IPS-NIHi7 (cell line): ENCODE measurements at regions not wholly inside any gene's neighbourhood (a gene's known extent, or its start where the extent isn't known, plus 50 kb on each side); places are given as distances from the start of the nearest gene placed in this dataset.
"Not testable (repeated sequence)": the region's sequence is repeated elsewhere in the genome, so short reads cannot be mapped to it uniquely, and the experiment has no call there.

Source experiments
- DNase-seq: peaks from one replicate; pipeline ENCODE4 v3.0.0; 2012; ENCODE audit warnings: mixed read lengths; ENCODE audit errors: extremely low spot score

DNA sequence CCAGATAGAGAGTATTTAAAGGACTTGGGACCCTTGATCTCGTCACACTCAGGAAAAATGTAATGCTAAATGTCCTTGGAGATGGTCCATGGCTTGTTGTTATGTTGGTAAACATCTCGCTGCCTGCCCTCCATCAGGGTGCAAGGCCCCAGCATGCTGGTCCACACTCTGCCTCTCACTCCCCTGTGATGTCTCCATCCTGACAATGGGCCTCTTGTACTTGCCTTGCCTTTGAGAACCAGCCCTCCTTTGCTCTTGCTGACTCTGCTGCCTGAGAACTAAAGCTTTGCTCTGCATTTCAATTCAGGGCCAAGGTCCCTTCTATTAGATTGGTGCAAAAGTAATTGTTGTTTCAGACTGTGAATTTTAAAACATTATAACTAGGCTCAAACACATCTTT is 131.0 kb upstream of the LMNTD1 start:
- no peak for DNase-seq

DNA sequence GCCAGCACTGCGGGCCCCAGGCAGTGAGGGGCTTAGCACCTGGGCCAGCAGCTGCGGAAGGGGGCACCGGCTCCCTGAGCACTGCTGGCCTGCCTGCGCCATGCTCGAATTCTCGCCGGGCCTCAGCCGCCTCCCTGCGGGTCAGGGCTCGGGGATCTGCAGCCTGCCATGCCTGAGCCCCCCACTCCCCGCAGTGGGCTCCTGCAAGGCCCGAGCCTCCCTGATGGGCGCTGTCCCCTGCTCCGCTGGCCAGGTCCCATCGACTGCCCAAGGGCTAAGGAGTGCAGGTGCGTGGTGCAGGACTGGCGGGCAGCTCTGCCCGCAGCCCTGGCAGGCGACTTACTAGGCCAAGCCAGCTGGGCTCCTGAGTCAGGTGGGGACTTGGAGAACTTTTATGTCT is 133.3 kb upstream of the LMNTD1 start:
- no peak for DNase-seq

DNA sequence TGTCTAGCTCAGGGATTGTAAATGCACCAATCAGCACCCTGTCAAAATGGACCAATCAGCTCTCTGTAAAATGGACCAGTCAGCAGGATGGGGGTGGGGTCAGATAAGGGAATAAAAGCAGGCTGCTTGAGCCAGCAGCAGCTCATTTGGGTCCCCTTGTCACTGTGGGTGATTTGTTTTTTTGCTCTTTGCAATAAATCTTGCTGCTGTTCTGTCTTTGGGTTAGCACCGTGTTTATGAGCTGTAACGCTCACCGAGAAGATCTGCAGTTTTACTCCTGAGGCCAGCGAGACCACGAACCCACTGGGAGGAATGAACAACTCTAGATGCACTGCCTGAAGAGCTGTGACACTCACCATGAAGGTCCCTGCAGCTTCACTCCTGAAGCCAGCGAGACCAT is 134.1 kb upstream of the LMNTD1 start:
- no peak for DNase-seq

DNA sequence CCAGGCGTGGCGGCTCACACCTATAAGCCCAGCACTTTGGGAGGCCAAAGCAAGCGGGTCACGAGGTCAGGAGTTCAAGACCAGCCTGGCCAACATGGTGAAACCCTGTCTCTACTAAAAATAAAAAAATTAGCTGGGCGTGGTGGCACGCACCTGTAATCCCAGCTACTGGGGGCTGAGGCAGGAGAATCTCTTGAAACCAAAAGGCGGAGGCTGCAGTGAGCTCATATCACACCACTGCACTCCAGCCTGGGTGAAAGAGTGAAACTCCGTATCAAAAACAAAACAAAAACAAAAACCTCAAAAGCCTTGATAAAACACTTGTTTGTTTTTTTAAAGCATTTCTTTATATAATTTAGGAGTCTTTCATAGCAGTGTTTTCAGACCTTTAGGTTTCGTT is 135.8 kb upstream of the LMNTD1 start:
- not testable (repeated sequence) for DNase-seq

DNA sequence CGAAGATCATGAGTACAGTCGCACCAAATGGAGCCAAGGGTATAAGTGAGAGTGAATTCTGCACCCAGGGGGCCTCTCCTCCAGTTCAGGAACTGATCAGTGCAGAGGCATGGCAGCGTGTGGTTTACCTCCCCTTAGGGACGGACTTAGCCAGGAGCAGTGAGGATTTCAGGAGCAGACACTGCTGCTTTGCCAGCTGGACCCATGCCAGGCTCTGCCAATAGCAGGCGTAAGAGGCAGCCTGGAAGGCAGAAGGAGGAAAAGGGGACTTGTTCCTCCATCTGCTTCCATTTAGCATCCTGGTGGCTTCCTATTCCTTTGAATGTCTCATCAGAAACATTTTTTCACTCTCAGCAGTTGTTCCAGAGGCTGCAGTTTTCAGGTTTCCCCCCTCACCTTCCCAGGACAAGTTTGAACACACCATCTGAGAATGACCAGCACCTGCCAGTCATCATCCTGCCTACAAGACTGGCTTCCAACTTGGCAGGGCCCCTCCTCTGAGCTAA is 137.0 kb upstream of the LMNTD1 start:
- DNase-seq = no peak

DNA sequence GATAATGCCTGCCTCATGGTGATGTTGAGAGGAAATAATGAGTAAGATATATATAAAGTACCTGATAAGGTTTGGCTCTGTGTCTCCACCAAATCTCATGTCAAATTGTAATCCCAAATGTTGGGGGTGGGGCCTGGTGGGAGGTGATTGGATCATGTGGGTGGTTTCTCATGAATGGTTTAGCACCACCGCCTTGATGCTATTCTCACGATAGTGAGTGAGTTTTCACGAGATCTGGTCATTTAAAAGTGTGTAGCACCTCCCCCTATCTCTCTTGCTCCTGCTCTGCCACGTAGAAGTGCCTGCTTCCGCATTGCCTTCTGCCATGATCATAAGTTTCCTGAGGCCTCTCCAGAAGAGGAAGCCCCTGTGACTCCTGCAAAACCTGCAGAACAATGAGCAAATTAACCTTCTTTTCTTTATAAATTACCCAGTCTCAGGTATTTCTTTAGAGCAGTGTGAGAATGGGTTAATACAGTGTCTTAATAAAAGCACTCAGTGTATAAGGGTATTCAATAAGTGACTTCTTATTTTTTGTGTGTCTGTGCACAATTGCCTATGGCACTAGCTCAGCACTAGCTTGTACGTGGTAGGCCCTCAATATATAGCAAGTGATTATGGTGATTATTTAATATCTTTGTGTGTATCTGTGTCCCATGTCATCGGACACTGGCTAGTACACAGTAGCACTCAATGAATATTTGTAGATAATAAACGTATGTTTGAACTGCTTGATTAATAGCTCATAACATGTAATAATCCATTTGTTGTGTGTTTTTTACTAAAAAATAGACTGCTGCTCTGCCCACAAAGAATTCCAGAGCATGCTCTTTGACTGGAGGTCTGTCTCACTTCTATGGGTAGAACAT is 138.1 kb upstream of the LMNTD1 start:
- DNase-seq = no peak

DNA sequence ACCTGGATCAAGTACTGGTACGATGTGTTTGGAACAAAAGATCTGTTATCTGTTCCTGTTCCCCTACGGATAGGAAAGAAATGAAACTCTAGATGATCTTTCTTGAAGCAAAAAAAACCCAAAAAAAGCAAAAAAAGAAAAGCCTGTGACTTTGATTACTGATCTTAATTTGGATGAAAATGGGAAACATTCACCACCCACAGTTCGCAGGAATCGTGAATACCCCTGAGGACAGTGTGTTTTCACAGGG is 138.7 kb upstream of the LMNTD1 start:
- no peak for DNase-seq

DNA sequence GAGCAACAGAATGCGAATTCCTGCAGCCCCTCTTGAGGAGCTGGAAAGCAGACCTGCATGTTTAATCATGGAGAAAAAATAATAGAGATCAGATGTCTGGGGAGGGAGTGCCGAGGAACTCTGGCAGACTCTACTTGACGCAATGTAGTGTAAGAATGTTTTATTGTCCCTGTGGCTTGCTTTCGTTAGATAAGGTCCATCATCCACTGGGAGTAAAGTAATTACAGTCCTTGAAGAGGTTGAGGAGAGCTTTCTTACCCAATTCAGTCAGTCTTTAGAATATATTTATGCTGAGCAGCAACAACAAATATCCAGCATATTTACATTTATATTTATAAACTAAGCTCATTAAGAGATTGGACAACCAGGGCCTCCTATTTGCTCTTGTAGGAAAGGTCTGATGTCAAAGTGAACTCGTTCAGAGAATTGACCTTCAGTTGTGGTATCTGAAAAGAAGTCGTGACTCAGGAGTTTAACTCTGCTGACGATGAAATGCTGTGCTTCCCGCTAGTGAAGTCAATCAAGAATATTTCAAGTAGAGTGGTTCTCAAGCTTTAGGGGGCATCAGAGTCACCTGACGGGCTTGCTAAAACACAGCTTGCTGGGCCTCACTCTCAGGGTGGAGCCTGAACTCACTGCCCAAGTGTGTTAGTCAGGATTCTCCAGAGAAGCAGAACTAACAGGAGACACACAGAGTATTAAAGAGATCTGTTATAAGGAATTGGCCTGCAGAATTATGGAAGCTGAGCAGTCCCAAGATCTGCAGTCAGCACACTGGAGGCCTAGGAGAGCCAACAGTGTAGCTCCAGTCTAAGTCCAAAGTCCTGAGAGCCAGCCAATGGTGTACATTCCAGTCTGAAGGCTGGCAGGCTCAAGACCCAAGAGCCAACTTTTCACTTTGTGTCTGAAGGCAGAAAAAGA is 139.3 kb upstream of the LMNTD1 start:
- DNase-seq = no peak

DNA sequence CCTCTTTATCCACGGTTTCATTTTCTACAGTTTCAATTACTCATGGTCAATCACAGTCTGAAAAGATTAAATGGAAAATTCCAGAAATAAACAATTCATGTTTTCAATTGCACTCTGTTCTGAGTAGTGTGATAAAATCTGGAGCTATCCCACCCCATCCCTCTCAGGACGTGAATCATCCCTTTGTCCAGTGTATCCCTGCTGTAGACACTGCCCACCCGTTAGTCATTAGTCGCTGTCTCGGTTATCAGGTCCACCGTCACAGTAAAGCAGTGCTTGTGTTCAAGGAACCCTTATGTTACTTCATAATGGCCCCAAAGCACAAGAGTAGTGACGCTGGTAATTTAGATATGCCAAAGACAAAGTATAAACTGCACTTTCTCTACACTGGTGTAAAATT is 141.0 kb upstream of the LMNTD1 start:
- no peak for DNase-seq

DNA sequence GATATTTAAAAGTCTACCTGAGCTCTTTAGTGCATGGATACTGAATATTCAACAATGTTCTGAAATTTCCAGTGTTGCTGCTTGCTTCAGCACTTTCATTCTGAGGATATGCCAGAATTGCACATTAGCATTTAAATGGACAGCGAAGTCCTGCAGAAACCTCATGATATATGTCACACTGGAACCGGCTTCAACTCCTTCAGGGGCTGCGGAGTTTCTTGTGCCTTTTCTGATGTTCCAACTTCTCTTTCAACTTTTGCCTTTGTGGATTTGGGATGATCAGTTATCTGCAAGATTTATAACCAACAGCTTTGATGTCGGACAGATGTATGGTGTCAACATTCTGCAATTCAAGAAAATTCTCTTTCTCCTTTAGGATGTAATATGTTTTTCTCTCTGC is 142.5 kb upstream of the LMNTD1 start:
- no peak for DNase-seq

DNA sequence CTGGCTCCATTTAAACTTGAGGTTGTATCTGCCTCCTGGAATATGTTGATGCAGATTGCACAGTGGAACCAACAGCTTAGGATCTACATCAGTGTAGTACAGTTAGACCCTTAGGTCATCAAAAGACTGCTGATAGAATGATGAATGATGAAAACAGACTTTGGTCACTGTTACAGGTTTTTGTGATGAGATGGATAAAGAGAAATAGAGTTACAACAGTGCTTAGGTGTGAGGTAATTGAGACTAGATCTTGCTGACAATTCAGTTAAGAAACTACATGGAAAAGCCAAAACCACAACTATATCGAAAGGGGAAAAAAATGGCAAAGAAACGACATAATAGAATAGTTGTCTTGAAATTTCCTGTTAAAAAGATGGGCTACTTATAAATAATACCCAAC is 145.7 kb upstream of the LMNTD1 start:
- DNase-seq = no peak

DNA sequence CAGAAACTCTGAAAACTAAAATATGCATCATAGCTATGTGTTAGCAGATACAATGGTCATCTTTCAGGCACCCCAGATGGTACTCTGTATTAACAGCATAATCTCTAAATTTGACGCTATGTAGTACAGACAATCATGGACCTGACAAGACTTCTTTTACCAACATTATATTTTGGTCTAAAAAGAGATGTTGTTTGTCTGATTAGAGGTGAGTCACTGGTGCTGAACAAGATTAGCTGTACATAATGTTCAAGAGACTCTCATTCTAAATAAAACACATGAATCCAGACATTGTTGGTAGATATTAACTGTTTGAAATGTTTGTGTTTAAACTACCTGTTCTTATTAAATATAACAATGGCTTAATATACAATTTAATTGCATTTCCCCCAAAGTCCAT is 146.4 kb upstream of the LMNTD1 start:
- DNase-seq = no peak

DNA sequence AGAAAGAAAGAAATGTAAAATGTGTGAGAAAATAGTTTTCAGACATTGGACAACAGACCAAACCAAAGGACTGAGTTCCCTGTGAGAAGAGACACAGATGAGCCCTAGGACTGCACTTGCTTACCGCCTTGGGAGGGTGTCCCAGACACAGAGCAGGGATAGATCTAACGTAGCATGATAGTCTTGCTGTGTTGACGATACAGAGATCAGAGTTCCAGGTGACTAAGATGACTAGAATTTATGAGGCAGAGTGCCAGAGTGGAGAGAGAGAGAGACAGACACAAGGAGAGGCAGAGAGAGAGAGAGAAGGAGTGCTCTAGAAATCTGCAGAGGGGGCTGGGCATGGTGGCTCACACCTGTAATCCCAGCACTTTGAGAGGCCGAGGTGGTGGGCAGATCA is 148.2 kb upstream of the LMNTD1 start:
- DNase-seq = no peak

DNA sequence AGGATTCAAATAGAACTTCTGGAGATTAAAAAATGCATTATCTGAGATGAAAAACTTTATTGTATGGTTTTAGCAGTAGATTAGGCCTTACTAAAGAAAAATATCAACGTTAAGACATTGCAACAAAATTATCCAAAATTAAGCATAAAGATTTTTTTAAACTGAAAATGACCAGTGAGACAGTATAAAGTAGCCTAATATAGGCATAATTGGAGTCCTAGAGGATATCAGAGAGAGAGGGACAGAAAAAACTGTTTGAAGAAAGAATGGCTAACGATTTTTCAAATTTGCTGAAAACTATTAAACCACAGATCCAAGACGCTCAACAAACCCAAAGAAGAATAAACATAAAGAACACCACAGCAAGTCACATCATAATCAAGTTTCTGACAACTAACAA is 149.5 kb upstream of the LMNTD1 start:
- no peak for DNase-seq

DNA sequence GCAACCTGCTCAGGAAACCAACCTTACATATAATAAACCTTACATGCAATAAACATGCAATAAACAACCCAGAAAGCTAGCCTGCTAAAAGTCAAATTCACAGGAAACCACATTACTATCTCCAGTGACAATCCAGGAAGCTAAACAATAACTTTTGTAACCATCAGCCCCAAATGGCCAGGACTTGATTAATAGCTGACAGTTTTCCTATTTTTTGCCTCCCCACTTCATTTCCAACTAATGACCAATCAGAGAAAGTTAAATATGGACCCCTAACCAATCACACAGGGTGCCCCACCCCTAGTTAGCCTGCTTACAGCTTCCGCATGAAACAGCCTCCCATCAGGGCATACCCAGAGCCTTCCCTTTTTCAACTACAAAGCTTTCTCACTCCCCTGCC is 152.2 kb upstream of the LMNTD1 start:
- no peak for DNase-seq

DNA sequence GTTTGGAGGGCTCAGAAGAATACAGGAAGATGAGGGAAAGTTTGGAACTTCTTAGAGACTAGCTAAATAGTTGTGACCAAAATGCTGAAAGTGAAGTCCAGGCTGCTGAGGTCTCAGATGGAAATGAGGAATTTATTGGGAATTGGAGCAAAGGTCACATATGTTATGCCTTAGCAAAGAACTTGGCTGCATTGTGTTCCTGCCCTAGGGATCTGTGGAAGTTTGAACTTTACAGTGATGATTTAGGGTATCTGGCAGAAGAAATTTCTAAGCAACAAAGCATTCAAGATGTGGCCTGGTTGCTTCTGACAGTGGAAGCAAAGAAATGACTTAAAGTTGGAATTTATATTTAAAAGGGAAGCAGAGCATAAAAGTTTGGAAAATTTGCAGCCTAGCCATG is 153.6 kb upstream of the LMNTD1 start:
- not testable (repeated sequence) for DNase-seq

DNA sequence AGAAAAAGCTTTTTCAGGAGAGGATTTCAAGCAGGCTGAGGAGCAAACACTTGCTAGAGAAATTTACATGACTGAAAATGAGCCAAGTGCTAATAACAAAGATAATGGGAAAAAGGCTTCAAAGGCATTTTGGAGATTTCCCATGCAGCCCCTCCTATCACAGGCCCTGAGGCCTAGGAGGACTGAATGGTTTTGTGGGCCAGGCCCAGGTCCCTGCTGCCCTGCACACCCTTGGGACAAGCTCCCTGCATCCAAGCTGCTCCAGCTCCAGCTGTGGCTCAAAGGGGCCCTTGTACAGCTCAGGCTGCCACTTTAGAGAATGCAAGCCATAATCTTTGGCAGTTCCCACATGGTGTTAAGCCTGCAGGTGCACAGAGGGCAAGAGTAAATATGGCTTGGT is 154.0 kb upstream of the LMNTD1 start:
- DNase-seq = no peak

DNA sequence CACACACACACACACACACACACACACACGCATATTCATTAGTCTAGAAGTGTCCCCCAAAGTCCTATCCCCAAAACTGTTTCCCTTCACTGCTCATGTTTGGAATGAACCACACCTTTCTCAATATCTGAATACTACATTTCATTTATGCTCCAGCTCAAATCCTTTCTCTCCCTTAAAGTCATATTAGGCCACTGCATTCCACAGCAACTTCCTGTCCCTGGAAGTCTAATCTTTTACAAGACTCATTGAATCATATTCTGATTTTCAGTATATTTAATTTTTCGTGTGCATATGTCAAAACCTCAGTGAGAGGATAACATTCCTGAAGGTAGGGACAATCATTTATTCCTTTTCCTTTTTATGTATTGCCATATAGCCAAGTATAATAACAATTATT is 155.6 kb upstream of the LMNTD1 start:
- DNase-seq = no peak

DNA sequence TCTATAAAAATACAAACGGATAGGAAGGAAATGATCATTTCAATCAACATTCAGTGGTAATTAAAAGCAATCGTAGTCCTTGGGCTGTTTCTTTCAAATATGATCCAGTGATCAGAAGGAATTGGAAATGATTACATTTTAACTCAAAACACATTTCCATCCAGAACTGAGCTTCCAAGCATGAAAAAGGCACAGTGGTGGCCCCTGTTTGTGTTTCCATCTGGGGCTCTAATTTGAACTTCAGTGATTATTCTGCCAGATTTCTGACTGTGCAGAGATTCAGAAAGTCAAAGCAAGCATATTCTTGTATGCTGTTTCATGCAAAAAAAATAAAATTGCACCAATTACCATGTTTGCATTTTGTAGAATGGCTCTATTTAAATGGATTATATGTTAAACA is 157.0 kb upstream of the LMNTD1 start:
- DNase-seq = no peak

DNA sequence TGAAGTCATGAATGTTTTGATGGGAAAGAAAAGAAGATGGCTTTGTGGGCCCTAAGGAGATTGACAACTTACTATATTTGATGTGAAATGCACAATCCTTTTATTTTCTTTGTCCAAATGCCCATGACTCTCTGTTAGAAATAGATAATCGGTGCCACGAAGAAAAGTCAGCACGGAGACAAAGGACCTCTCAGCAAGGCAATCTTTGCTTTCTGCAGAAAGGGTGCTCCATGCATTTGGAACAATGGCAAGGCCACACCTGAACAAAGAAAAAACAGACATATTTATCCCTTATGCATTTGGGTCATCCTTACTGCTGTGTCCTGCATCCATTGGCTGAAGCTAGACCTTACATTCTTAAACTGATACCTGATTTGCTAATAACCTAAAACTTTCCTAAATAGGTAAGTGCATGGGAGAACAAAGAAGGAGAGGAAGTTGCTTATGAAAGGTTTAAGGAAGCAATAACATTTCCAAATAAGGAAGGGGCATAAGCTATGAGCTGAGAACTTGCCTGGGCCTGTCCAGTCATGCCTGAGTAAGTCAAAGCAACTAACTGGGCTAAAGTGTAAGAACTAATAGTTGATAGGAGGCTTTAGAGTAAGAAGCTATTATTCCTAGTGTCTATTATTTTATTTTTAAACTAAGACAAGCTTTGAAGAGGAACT is 158.0 kb upstream of the LMNTD1 start:
- not testable (repeated sequence) for DNase-seq

DNA sequence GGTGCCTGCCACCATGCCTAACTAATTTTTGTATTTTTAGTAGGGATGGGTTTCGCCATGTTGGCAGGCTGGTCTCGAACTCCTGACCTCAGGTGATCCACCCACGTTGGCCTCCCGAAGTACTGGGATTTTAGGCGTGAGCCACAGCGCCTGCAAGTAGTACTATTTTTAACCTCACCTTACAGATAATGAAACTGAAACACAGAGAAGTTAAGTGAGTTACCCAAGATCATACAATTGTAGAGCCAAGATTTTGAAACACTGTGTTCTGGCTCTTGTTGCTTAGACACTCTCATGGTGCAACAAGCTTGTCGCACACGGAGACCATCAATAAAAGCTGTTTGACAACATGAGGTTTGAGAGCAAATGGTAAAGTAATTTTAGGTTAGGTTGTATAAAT is 159.1 kb upstream of the LMNTD1 start:
- no peak for DNase-seq

DNA sequence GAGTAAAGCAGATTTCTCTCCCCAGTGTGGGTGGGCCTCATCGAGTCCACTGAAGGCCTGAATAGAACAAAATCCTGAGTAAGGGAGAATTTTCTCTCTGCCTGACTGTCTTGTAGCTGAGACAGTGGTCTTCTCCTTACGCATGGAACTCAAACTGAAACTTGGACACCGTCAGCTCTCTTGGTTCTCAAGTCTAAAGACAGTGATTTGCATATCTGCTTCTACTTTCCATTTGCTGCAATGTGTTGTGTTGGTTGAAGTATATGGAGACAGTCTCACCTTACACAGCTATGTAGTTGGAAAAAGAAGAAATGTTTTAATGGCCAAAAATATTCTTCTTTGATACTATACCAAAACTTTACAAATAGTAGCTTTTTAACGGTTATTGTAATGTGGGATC is 160.2 kb upstream of the LMNTD1 start:
- no peak for DNase-seq
